Mammary epithelial cell (primary cell): ENCODE measurements at regions not wholly inside any gene's neighbourhood (a gene's known extent, or its start where the extent isn't known, plus 50 kb on each side); places are given as distances from the start of the nearest gene placed in this dataset.

Experiments used
- EZH2 ChIP-seq: IDR thresholded peaks from 2 replicates; pipeline ENCODE4 v1.6.1; 2012; ENCODE audit warnings: low read length, inconsistent platforms, borderline replicate concordance
- TF ChIP-seq, protein P1 (sequence below), 2 donors: IDR thresholded peaks in 1 of 2; conservative IDR thresholded peaks in 1 of 2; 2 replicates each; pipeline ENCODE4 v1.5.1; 2011 to 2012; ENCODE audit warnings: inconsistent platforms in 2 of 2, low read length in 2 of 2, mild to moderate bottlenecking in 2 of 2, control low read depth in 1 of 2, low read depth in 1 of 2; ENCODE audit not compliant: insufficient read depth in 1 of 2; ENCODE audit errors: extremely low read depth in 1 of 2

DNA sequence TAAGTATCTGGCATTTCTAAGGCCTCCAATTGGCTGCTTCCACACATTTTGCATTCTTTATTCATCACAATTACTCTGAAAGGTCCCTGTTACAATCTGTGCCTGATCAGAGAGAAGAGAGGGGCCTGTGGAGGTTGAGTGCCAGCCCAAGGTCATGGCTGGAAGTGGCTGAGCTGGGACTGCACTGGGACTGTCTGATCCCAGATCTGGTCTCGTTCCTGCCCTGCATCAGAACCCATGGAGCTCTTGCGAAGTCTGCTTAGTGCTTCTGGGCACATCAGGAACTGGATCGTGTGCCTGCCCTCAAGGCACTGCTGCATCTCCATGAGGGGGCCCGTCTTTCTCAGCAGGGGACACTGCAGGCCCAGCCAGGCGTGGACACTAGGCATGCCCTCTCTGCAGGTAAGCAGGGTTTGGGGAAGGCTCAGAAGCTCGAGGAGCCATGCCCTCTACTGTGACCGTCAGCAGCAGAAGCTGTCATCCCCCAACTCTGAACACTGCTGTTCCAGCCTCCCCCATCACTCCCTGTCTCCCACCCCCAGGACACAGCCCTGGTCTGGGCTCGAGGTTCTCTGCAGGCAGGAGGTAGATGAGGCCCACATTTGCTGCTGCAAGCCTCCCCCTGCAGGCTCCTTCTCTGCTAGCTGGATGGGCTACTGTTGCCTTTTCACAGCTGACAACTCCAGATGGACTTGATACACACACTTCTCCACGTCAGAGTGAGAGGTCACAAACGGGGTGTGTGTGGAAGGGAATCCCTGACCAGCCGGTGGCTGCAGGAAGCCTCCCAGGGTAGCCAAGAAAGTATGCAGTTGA, 96.5 kb upstream of the PRR23E start:
- TF ChIP-seq EZH2, result no peak
- TF ChIP-seq, protein P1, sequence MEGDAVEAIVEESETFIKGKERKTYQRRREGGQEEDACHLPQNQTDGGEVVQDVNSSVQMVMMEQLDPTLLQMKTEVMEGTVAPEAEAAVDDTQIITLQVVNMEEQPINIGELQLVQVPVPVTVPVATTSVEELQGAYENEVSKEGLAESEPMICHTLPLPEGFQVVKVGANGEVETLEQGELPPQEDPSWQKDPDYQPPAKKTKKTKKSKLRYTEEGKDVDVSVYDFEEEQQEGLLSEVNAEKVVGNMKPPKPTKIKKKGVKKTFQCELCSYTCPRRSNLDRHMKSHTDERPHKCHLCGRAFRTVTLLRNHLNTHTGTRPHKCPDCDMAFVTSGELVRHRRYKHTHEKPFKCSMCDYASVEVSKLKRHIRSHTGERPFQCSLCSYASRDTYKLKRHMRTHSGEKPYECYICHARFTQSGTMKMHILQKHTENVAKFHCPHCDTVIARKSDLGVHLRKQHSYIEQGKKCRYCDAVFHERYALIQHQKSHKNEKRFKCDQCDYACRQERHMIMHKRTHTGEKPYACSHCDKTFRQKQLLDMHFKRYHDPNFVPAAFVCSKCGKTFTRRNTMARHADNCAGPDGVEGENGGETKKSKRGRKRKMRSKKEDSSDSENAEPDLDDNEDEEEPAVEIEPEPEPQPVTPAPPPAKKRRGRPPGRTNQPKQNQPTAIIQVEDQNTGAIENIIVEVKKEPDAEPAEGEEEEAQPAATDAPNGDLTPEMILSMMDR (conservative IDR thresholded peaks at IDR 0.05 in 1 of 2, IDR thresholded peaks at IDR 0.05 in 1 of 2; ENCODE audit: extremely low read depth in 1 of 2, insufficient read depth in 1 of 2, low read depth in 1 of 2, low read length in 2 of 2), result no peak
